Astrocyte (in vitro differentiated cells and primary cell): ENCODE measurements at regions not wholly inside any gene's neighbourhood (a gene's known extent, or its start where the extent isn't known, plus 50 kb on each side); places are given as distances from the start of the nearest gene placed in this dataset.

Experiments
- DNase-seq: peaks from one replicate; pipeline ENCODE4 v3.0.0-alpha.2; 2010; ENCODE audit warnings: low read depth
- FAIRE-seq: peaks from 2 replicates; lab custom pipeline; 2011; peaks lifted over from hg19 to GRCh38; lab: Jason Lieb, UNC
- H2AFZ ChIP-seq: 2 replicates; pipeline ENCODE4 v1.6.0; 2012; ENCODE audit warnings: low read depth, low read length, inconsistent platforms
- H3K27ac ChIP-seq: 2 replicates; pipeline ENCODE4 v1.5.1; 2011; ENCODE audit warnings: low read depth, low read length, inconsistent platforms
- H3K27me3 ChIP-seq: 2 replicates; pipeline ENCODE4 v1.6.0; 2011; ENCODE audit warnings: low read length, inconsistent platforms; ENCODE audit not compliant: insufficient read depth
- H3K36me3 ChIP-seq: 2 replicates; pipeline ENCODE4 v1.5.1; 2011; ENCODE audit warnings: low read length, inconsistent platforms; ENCODE audit not compliant: insufficient read depth
- H3K4me1 ChIP-seq: 2 replicates; pipeline ENCODE4 v1.5.1; 2011; ENCODE audit warnings: low read length, inconsistent platforms; ENCODE audit not compliant: insufficient read depth
- H3K4me2 ChIP-seq: 2 replicates; pipeline ENCODE4 v1.6.0; 2012; ENCODE audit warnings: low read length, inconsistent platforms
- H3K4me3 ChIP-seq: 2 replicates; pipeline ENCODE4 v1.5.1; 2011; ENCODE audit warnings: low read depth, mild to moderate bottlenecking, low read length, inconsistent platforms; ENCODE audit not compliant: insufficient read depth
- H3K79me2 ChIP-seq: 2 replicates; pipeline ENCODE4 v1.6.0; 2012; ENCODE audit warnings: mild to moderate bottlenecking, low read length, inconsistent platforms; ENCODE audit not compliant: insufficient read depth
- H3K9ac ChIP-seq: 2 replicates; pipeline ENCODE4 v1.6.0; 2012; ENCODE audit warnings: mild to moderate bottlenecking, low read length, inconsistent platforms
- H3K9me3 ChIP-seq: 2 replicates; pipeline ENCODE4 v1.5.1; 2012; ENCODE audit warnings: low read depth, mild to moderate bottlenecking, low read length, inconsistent platforms; ENCODE audit not compliant: insufficient read depth
- H4K20me1 ChIP-seq: 2 replicates; pipeline ENCODE4 v1.6.0; 2012; ENCODE audit warnings: low read length, inconsistent platforms; ENCODE audit not compliant: insufficient read depth
- H3K27ac Mint-ChIP-seq: one replicate; pipeline ENCODE4 v1.8.0; 2021; ENCODE audit warnings: mild to moderate bottlenecking, mixed read lengths; ENCODE audit not compliant: unreplicated experiment
- H3K27me3 Mint-ChIP-seq: one replicate; pipeline ENCODE4 v1.8.0; 2021; ENCODE audit warnings: low read depth, mixed read lengths; ENCODE audit not compliant: unreplicated experiment
- H3K36me3 Mint-ChIP-seq: one replicate; pipeline ENCODE4 v1.8.0; 2021; ENCODE audit warnings: low read depth, mixed read lengths; ENCODE audit not compliant: unreplicated experiment
- H3K4me1 Mint-ChIP-seq: one replicate; pipeline ENCODE4 v1.8.0; 2021; ENCODE audit warnings: low read depth, mixed read lengths; ENCODE audit not compliant: unreplicated experiment
- H3K4me3 Mint-ChIP-seq: one replicate; pipeline ENCODE4 v1.8.0; 2021; ENCODE audit warnings: mild to moderate bottlenecking, moderate library complexity, mixed read lengths; ENCODE audit not compliant: unreplicated experiment
- H3K9me3 Mint-ChIP-seq: one replicate; pipeline ENCODE4 v1.8.0; 2021; ENCODE audit warnings: mild to moderate bottlenecking, mixed read lengths; ENCODE audit not compliant: unreplicated experiment
- CTCF ChIP-seq: IDR thresholded peaks from 2 replicates; pipeline ENCODE4 v1.5.1; 2011; ENCODE audit warnings: low read depth, mild to moderate bottlenecking, inconsistent platforms, low read length, moderate library complexity; ENCODE audit not compliant: insufficient read depth
- EZH2 ChIP-seq: IDR thresholded peaks from 2 replicates; pipeline ENCODE4 v1.6.1; 2012; ENCODE audit warnings: mild to moderate bottlenecking, low read length, inconsistent platforms; ENCODE audit not compliant: insufficient read depth

GRCh38 chr9:31608881-31609280 is 775.6 kb upstream of the ACO1 start:
- no peaks in the 10 kb centered on the region for H3K27me3 Mint-ChIP-seq
- no peaks in the 10 kb centered on the region for H3K36me3 ChIP-seq
- DNase-seq (no peak), FAIRE-seq (no peak)
- H3K9me3 ChIP-seq, result no peaks in the 10 kb centered on the region
- no peak overlapping the region for H3K4me3 Mint-ChIP-seq
- no peak overlapping the region for H3K4me3 ChIP-seq
- H2AFZ ChIP-seq, result peak overlapping the region; percentile 27
- H3K4me2 ChIP-seq, result peak overlapping the region; percentile 16
- H3K36me3 Mint-ChIP-seq, result no peaks in the 10 kb centered on the region
- peaks cover 6% of the 10 kb centered on the region for H3K4me1 Mint-ChIP-seq
- H3K79me2 ChIP-seq, result no peaks in the 10 kb centered on the region
- H3K27ac Mint-ChIP-seq, result no peak overlapping the region
- H3K9me3 Mint-ChIP-seq, result no peaks in the 10 kb centered on the region
- H3K27ac ChIP-seq, result peak overlapping the region; percentile 14
- no peak for TF ChIP-seq EZH2
- no peak for TF ChIP-seq CTCF
- H4K20me1 ChIP-seq, result no peaks in the 10 kb centered on the region
- no peaks in the 10 kb centered on the region for H3K27me3 ChIP-seq
- no peak overlapping the region for H3K9ac ChIP-seq
- H3K4me1 ChIP-seq, result peaks cover 26% of the 10 kb centered on the region

- TF ChIP-seq CTCF, result no peak
- no peak for TF ChIP-seq EZH2
- Histone ChIP-seq H3K4me3 (no peak overlapping the region), H4K20me1 (no peaks in the 10 kb centered on the region), H3K27me3 (no peaks in the 10 kb centered on the region), H3K4me2 (peak overlapping the region; percentile 64), H3K36me3 (no peaks in the 10 kb centered on the region), H3K79me2 (no peaks in the 10 kb centered on the region), H3K9me3 (no peaks in the 10 kb centered on the region), H3K4me1 (peaks cover 29% of the 10 kb centered on the region), H2AFZ (no peak overlapping the region), H3K9ac (peak overlapping the region; percentile 6), H3K27ac (peak overlapping the region; percentile 41)
- Mint-ChIP-seq H3K27ac (no peak overlapping the region), H3K27me3 (no peaks in the 10 kb centered on the region), H3K4me1 (no peaks in the 10 kb centered on the region), H3K9me3 (no peaks in the 10 kb centered on the region), H3K36me3 (no peaks in the 10 kb centered on the region), H3K4me3 (no peak overlapping the region)
- peak; percentile 16 for DNase-seq
- no peak for FAIRE-seq
Measured at GRCh38 chr9:31612336-31613030, 772.0 kb upstream of the ACO1 start.

GRCh38 chr9:31615966-31616365 is 768.5 kb upstream of the ACO1 start:
- H3K36me3 ChIP-seq, result no peaks in the 10 kb centered on the region
- no peaks in the 10 kb centered on the region for H3K4me1 Mint-ChIP-seq
- H3K27me3 ChIP-seq, result no peaks in the 10 kb centered on the region
- H3K36me3 Mint-ChIP-seq, result no peaks in the 10 kb centered on the region
- TF ChIP-seq CTCF (no peak), EZH2 (no peak)
- H4K20me1 ChIP-seq, result no peaks in the 10 kb centered on the region
- H3K27ac ChIP-seq, result no peak overlapping the region
- no peaks in the 10 kb centered on the region for H3K9me3 ChIP-seq
- DNase-seq, result no peak
- H3K9ac ChIP-seq, result no peak overlapping the region
- H3K27me3 Mint-ChIP-seq, result no peaks in the 10 kb centered on the region
- H3K79me2 ChIP-seq, result no peaks in the 10 kb centered on the region
- H3K4me3 Mint-ChIP-seq, result no peak overlapping the region
- H3K4me3 ChIP-seq, result no peak overlapping the region
- H3K4me2 ChIP-seq, result no peak overlapping the region
- FAIRE-seq, result no peak
- H2AFZ ChIP-seq, result no peak overlapping the region
- no peaks in the 10 kb centered on the region for H3K9me3 Mint-ChIP-seq
- no peak overlapping the region for H3K27ac Mint-ChIP-seq
- peaks cover 21% of the 10 kb centered on the region for H3K4me1 ChIP-seq
